Stimulated activated CD4-positive, alpha-beta T cell treated with anti-CD3 and anti-CD28 coated beads, Interleukin-4, amount 100 ng/mL, for 24 hours (primary cell): ENCODE measurements at regions not wholly inside any gene's neighbourhood (a gene's known extent, or its start where the extent isn't known, plus 50 kb on each side); places are given as distances from the start of the nearest gene placed in this dataset.

Experiments
- DNase-seq: peaks from one replicate; pipeline ENCODE4 v3.0.0-alpha.2; 2020

DNA sequence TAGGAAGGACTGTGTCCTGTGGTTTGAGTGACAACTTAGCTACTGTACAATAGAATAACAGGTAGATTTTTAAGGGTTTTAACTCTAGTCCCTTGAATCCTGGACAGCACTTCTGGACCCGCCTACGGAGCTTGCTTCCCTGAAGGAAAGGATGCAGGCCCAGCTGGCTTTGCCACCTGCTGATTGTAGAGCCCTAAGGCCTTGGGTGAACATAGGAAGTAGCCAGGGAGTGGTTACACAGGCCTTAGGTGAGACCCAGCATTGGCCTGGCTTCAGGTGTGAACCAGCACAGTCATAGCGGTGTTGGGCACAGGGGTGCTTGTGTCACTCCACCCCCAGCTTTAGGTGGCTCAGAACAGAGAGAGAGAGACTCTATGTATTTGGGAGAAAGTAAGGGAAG, 413.5 kb downstream of the GRIA2 start:
- DNase-seq, result no peak

DNA sequence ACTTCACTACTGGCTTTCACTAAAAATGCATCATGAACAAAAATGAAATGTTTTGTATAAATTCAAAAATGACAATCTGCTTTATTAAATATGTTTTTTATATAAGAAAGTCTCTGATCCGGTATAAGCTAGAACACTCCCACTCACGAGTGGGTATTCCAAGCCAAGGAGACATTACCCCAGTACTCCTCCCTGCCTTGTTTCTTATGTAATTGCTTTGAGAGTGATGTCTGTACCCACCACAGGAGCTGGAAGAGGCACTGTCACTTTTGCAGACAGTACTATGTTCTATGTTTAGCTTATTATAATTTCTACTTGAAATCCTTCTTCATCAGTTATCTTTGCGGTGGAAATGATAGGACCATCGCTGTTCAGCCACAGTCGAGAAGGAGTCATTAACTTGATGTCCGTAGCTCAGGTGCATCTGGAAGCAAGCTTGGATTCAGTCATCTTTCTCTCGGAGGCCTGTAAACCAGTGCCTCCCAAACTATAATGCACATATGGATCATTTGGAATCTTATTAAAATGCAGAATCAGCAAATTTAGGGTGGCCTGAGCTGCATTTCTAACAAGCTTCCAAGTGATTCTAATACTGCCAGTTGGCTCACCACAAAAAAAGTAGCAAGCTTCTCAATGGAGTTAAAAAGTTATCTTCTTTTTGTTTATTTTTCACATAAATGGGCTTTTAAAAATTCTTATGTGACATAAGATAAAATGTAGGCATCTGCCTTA, 396.4 kb downstream of the GRIA2 start:
- no peak for DNase-seq

- DNase-seq, result no peak
Observed at GRCh38 chr4:157607996-157608395, 387.5 kb downstream of the GRIA2 start.

DNA sequence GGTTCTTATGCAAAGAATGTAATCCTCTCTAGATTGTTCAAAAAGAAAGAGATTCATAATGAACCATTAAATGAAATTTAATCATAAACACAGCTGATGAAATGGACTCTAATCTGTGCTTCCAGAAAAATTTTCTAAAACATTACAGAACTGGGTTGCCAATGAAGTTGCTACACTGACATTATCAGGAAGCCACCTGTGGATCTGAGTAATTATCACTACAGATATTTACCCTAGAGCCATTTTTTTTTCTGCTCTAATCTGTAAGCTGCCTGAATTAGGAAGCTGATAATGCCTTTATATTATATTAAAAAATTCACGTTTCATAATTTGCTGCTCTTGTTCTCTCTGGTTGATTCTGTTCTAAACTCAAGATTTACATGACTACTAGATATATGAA, 380.1 kb downstream of the GRIA2 start:
- DNase-seq, result no peak

DNA sequence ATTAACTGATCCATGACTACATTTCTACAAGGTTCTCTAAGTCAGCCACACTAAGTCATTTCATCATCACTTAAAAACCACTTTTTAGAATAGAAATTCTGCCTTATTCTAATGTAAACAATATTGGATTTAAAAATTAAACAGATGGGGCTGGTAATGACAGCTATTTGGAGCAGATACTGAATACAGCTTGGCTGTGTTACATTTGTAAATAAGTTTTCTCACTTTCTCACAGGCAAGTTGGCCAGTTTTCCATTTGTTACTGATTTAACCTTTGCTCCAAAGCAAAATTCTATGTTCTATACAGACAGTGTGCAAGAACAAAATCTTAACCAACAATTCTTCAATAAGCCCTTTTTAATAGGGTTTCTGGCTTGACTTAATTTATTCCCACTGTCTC, 370.7 kb downstream of the GRIA2 start:
- DNase-seq, result no peak

- DNase-seq, result no peak
Observed at GRCh38 chr4:157590679-157591078, 370.2 kb downstream of the GRIA2 start.

DNA sequence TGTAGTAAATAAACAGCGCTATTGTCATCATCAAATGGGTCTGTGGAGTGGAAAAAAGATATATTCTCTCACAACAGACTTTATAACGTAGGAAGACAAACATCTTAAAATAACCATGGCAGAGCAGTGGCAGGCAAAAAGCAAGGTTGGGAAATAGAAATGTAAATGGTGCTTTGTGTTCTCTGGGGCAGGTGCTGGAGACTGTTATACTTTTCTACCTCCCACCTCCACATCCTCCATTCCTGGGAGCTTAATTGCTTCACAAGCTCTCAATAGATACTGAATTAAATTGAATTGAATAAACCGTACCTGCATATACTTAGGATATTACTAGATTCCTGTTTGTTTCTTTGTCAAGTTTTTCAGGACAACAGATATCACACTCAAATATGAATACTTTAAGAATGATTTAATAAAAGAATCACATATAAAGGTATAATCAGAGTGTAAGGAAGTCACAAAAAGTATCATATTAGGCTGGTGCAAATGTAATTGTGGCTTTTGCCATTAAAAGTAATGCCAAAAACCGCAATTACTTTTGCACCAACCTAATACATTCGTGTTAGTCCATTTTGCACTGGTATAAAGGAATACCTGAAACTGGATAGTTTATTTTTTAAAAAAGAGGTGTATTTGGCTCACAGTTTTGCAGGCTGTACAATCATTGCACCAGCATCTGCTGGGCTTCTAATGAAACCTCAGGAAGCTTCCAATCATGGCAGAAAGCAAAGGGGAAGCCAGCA, 367.3 kb downstream of the GRIA2 start:
- no peak for DNase-seq

GRCh38 chr4:157582141-157582540, 361.6 kb downstream of the GRIA2 start:
- DNase-seq, result no peak

- DNase-seq, result no peak
Observed at GRCh38 chr4:157576671-157577217, 356.2 kb downstream of the GRIA2 start.

DNA sequence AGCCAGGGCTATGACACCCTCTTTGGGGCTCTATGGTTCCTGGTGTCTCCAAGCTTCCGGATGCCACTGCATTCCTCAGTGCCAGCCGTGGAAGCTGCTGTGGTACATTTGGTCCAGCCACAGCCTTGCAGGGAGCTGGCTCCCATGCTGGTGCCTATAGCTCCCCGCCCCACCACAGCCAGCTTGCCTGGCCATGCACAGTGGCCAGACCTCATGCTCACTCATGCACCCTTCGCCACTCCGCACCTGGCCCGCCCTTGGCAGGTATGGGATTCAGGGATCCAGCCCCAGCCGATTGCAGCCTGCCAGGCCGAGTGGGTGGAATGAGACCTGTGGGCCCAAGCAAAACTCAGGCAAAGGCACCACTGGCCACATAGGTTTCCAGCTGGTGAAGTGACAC, 354.8 kb downstream of the GRIA2 start:
- no peak for DNase-seq

GRCh38 chr4:157574606-157575005, 354.1 kb downstream of the GRIA2 start:
- no peak for DNase-seq

DNA sequence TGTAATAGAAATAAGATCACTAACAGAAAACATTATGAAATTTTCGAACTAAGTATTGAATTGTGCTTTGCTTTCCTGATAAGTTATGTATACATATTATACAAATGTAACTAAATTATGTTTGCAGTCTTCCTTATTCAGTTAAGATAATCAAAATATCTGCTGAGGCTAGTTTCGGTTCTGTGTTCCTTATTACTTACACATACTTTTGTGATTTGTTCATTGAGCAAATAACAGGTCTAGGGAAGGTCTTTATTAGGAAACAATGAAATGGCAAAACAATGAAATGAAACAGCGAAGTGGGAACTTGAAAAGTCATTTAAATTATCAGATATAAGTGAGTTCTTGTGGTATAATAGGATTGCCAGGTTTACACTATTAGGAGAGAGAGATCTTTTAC, 352.4 kb downstream of the GRIA2 start:
- no peak for DNase-seq

DNA sequence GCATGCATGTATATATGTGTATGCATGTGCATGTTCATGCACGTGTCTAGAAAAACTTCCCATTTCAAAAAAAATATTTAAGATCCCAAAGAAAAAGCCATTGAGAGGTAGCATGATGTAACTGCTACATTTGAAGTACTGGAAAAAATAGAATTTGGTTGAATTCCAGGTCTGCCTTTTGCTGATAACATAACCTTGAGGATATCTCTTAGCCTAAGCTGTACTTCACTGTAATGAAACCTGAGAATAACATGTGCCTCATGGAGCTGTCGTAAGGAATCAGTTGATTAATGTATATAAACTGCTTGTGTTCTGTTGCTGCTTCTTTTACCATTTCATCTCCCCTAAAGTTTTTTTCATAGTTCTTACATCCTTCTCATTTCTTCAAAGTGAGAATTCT, 351.8 kb downstream of the GRIA2 start:
- DNase-seq, result no peak

DNA sequence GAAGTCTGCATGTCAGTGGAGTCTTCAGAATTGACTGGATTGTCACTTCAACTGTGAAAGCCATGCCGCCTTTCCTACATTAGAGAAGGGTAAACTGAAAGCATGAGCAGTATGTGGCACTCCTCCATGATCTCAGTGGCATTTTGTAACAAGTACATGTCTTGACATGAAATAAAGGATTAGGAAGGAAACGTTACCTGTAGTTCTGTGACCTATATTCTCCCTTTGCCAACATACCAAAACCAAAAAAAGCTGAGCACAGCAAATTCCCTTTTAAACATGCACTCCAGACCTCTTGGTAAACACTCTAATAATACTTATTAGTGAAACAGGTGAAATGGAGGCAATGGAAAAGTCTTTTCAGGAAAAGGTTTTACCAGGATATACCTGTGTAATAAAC, 344.2 kb downstream of the GRIA2 start:
- DNase-seq, result no peak

DNA sequence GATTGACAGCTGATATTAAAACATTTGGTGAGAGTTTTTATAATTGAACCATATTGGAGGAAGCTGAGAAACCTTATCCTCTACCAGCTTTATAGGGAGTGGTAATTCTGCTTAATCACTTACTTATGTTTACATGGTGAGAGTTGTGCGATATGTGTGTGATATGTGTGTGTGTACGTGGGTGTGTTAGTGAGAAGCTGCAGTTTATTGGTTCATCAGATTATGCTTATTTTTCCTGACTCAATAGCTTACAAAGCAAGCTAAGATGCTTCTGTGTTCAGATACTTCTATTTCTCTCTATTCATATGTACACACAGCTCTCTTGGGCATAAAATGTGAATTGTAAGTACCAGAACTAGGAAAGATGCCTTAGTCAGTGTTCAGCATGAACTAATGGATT, 343.7 kb downstream of the GRIA2 start:
- no peak for DNase-seq

GRCh38 chr4:157558016-157558415, 337.5 kb downstream of the GRIA2 start:
- DNase-seq, result no peak

GRCh38 chr4:157550028-157550427, 329.5 kb downstream of the GRIA2 start:
- no peak for DNase-seq

GRCh38 chr4:157527954-157528353, 307.4 kb downstream of the GRIA2 start:
- DNase-seq, result no peak

GRCh38 chr4:157521906-157522305, 301.4 kb downstream of the GRIA2 start:
- DNase-seq, result no peak

DNA sequence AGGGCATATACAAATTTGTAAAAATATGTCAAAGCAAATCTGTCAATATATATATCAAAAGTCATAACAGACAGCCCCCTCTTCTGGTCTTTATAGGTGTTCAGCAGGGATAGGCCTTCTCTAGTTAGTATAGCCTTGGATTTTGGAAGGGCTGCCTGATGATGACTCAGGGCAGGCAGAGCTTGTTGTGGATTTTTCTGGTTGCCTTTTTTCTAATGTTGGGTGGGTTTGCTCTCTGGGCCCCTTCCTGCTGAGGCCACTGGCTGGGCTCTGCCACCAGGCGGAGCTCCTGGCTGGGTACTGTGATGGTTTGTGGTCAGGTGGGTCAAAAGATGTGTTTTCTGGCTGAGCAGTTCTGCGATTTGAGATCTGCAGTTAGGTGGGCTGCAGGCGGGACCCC, 294.2 kb downstream of the GRIA2 start:
- no peak for DNase-seq

DNA sequence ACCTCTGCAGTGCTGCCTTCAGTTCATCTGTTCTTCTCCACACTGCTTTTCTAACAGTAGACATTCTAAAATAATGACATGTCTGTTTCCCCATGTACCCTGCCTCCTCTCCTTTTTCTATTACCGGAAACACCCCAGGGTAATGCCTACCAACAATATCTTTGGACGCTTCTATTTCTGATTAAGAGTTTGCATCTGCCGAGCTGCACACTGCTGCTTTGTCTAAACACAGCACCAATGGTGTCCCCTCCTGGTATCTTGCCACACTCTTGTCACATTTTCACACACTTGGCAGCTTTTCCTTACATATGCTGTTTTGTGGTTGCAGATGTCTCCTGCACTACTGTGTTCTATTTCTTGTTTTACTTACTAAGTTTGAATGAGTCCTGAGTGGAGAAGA, 288.8 kb downstream of the GRIA2 start:
- DNase-seq, result no peak

DNA sequence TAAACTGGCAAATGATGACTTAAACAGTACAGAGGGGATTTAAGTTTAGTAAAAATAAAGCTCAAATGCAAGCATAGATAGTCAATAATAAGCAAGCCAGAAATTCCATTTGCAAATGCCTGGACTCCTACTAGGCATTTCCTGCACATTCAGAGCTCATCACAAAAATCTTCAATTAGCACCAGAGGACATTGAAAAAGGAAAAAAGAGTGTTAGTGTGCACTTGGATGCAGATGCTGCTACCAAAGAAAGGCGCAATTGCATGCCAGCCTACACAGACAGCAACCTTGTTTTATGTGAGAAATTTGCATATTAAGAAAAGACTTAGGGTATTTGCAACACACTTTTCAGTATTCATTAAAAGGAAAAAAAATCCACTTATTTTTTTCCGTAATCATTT, 282.1 kb downstream of the GRIA2 start:
- DNase-seq, result no peak

- no peak for DNase-seq
Observed at GRCh38 chr4:157459785-157460184, 239.3 kb downstream of the GRIA2 start.

DNA sequence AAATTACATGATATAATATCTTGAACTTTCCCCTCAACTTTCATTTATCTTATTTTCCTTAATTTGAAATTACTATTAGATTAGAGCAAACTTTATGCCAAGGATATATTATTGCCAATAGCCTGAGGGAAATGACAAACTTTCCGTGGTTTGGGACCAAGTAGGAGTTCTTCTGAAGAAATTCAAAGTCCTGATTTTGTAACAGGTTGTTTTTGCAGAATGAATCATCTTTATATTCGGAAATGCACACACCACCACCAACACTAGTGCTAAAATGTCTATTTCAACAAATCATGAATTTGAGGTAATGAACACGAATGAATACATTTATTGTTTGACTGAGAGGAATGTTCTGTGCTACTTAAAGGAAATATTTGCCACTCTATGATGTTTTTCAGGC, 226.7 kb downstream of the GRIA2 start:
- DNase-seq, result no peak

DNA sequence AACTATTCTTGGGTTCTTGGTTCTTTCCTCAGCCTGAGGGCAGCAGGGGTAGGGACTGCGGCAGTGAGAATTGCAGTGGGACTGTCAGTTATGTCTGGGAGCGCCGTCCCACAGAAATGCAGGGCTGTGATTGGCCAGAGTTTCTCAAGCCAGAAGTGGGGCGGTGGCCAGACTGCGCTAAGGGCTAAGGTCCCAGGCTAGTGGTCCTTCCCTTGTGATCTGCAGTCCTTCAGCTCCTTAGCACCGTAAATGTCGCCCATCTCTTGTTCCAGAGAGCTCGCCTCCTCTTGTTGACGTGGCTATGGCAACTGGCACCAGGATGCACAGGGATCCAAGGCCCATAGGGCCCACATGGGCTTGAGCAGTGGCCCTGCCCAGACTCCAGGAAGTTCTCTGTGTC, 223.5 kb downstream of the GRIA2 start:
- no peak for DNase-seq
